HEK293T (cell line): ENCODE measurements at regions not wholly inside any gene's neighbourhood (a gene's known extent, or its start where the extent isn't known, plus 50 kb on each side); places are given as distances from the start of the nearest gene placed in this dataset.
"Not testable (repeated sequence)": the region's sequence is repeated elsewhere in the genome, so short reads cannot be mapped to it uniquely, and the experiment has no call there.

Source experiments
- CTCF ChIA-PET: fragments of 350-600 bp; formaldehyde crosslinking; extraction: SDS; loops from one replicate; lab custom pipeline; 2021; ENCODE audit warnings: antibody characterized with exemption, inconsistent platforms; lab: Yijun Ruan, JAX
- POLR2A ChIA-PET: fragments of 350-600 bp; formaldehyde crosslinking; extraction: SDS; loops from one replicate; lab custom pipeline; 2020; ENCODE audit warnings: antibody characterized with exemption, inconsistent platforms; lab: Yijun Ruan, JAX
- DNase-seq: peaks from one replicate; pipeline ENCODE4 v3.0.0; 2012; ENCODE audit warnings: mixed read lengths; ENCODE audit errors: extremely low spot score
- ARNT ChIP-seq: fragments of 450-650 bp; IDR thresholded peaks from 2 replicates; pipeline ENCODE4 v1.6.1; 2017; ENCODE audit warnings: mild to moderate bottlenecking
- BHLHE40 ChIP-seq: fragments of 450-650 bp; IDR thresholded peaks from 2 replicates; pipeline ENCODE4 v1.6.1; 2016; ENCODE audit warnings: mild to moderate bottlenecking, moderate library complexity, borderline replicate concordance
- CTBP1 ChIP-seq: fragments of 450-650 bp; IDR thresholded peaks from 2 replicates; pipeline ENCODE4 v1.6.1; 2016; ENCODE audit warnings: borderline replicate concordance
- ELF4 ChIP-seq: fragments of 450-650 bp; IDR thresholded peaks from 2 replicates; pipeline ENCODE4 v1.6.1; 2017; ENCODE audit warnings: antibody characterized with exemption
- FOXA1 ChIP-seq: fragments of 450-650 bp; IDR thresholded peaks from 2 replicates; pipeline ENCODE4 v1.6.1; 2016; ENCODE audit warnings: mild to moderate bottlenecking
- FOXK2 ChIP-seq: fragments of 450-650 bp; IDR thresholded peaks from 2 replicates; pipeline ENCODE4 v1.6.1; 2016; ENCODE audit warnings: mild to moderate bottlenecking
- FOXM1 ChIP-seq: fragments of 450-650 bp; IDR thresholded peaks from 2 replicates; pipeline ENCODE4 v1.6.1; 2017; ENCODE audit warnings: mild to moderate bottlenecking, borderline replicate concordance
- HDGF ChIP-seq: fragments of 450-650 bp; IDR thresholded peaks from 2 replicates; pipeline ENCODE4 v1.6.1; 2017; ENCODE audit warnings: antibody characterized with exemption, borderline replicate concordance
- L3MBTL2 ChIP-seq: fragments of 450-650 bp; conservative IDR thresholded peaks from 2 replicates; pipeline ENCODE4 v1.6.1; 2016; ENCODE audit warnings: mild to moderate bottlenecking
- LEF1 ChIP-seq: fragments of 450-650 bp; IDR thresholded peaks from 2 replicates; pipeline ENCODE4 v1.6.1; 2017; ENCODE audit warnings: mild to moderate bottlenecking, borderline replicate concordance
- NFRKB ChIP-seq: fragments of 450-650 bp; IDR thresholded peaks from 2 replicates; pipeline ENCODE4 v1.6.1; 2016; ENCODE audit warnings: mild to moderate bottlenecking, moderate library complexity
- SP1 ChIP-seq: fragments of 450-650 bp; IDR thresholded peaks from 2 replicates; pipeline ENCODE4 v1.6.1; 2017
- SUZ12 ChIP-seq: fragments of 450-650 bp; IDR thresholded peaks from 2 replicates; pipeline ENCODE4 v1.6.1; 2016; ENCODE audit warnings: mild to moderate bottlenecking
- TARDBP ChIP-seq: fragments of 450-650 bp; IDR thresholded peaks from 2 replicates; pipeline ENCODE4 v1.6.1; 2016
- ZNF384 ChIP-seq: fragments of 450-650 bp; IDR thresholded peaks from 2 replicates; pipeline ENCODE4 v1.6.1; 2016
- TF ChIP-seq, protein P1 (sequence below): fragments of 450-650 bp; IDR thresholded peaks from 2 replicates; pipeline ENCODE4 v1.6.1; 2016

DNA sequence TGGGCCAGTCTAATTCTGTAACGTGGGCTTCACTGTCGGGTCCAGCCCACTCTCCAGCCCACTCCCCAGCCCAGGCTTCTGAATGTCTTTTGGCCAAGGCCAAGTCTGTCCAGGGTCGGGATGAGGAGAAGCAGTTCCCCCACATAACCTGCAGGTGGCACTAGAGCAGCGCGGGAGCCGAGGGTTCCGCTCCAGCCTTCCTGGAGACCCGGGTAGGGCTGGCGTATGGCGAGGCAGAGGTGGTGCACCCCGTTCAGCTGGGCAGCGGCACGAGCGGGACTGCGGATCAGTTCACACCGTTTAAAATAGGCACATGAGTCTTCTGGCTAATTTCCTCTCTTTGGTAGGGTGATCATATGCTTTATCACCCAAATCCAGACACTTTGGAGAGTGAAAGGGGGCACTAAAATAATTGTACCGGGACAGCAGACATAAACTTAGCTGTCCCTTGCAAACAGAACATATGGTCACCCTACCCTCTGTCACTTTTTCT lies 185.9 kb downstream of the MSX2 start:
- DNase-seq: peak; percentile 90
- CTCF ChIA-PET: interaction anchor here (0.7 to 1.5 kb wide), 8 partner anchors 10 to 533 kb away, joined by 3 to 13 read pairs (median 4); partner anchors contain the start of gene DRD1
- TF ChIP-seq LEF1: no peak
- POLR2A ChIA-PET: no interaction called here

DNA sequence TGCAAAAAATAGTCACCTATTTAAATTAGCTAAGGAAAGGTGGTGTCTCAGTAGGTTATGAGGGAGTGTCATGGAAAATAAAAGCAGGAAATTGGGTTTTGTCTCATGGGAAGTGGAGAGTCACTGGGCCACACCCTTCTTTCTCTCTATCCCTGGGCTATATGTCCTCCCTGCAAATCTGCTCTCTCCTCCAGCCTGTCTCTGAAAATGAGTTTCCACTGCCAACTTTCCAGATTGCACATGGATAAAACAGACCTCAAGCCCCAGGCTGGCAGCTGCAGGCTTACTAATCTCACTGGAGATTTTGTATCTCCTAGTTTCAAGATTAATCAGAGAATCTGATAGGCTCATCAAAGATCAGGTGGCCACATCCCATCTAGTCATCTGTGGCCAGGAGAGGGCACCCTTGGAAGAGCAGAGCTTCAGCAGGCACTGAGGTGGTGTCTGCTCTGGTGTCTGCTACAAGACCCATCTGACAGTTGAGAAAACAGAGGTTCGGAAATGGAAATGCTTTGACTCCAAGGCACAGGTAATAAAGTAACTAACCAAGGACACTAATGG lies 178.9 kb downstream of the MSX2 start:
- CTCF ChIA-PET: interaction anchor here (0.6 to 0.8 kb wide), 2 partner anchors 9 to 56 kb away, joined by 3 to 4 read pairs; no protein-coding TSS in a partner anchor
- peak; percentile 27 for DNase-seq
- POLR2A ChIA-PET: no interaction called here
- TF ChIP-seq HDGF (no peak), L3MBTL2 (no peak), SP1 (no peak), ZNF384 (no peak), BHLHE40 (no peak), NFRKB (no peak), SUZ12 (no peak), LEF1 (no peak), CTBP1 (no peak), ELF4 (no peak), FOXM1 (no peak), FOXK2 (no peak)

DNA sequence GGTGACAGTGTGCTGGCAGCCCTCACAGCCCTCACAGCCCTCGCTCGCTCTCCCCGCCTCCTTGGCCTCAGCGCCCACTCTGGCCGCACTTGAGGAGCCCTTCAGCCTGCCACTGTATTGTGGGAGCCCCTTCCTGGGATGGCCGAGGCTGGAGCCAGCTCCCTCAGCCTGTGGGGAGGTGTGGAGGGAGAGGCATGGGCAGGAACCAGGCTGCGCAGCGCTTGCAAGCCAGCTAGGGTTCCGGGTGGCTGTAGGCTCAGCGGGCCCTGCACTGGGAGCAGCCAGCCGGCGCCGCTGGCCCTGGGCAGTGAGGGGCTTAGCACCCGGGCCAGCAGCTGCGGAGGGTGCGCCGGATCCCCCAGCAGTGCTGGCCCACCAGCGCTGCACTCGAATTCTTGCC lies 177.0 kb downstream of the MSX2 start:
- TF ChIP-seq LEF1: no peak
- no peak for TF ChIP-seq ARNT
- no peak for TF ChIP-seq FOXM1
- no peak for TF ChIP-seq L3MBTL2
- TF ChIP-seq ZNF384: no peak
- no peak for TF ChIP-seq FOXK2
- TF ChIP-seq FOXA1: no peak
- TF ChIP-seq, protein P1, sequence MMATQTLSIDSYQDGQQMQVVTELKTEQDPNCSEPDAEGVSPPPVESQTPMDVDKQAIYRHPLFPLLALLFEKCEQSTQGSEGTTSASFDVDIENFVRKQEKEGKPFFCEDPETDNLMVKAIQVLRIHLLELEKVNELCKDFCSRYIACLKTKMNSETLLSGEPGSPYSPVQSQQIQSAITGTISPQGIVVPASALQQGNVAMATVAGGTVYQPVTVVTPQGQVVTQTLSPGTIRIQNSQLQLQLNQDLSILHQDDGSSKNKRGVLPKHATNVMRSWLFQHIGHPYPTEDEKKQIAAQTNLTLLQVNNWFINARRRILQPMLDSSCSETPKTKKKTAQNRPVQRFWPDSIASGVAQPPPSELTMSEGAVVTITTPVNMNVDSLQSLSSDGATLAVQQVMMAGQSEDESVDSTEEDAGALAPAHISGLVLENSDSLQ: no peak
- no peak for TF ChIP-seq SP1
- ChIA-PET CTCF (no interaction called here), POLR2A (no interaction called here)
- no peak for DNase-seq

DNA sequence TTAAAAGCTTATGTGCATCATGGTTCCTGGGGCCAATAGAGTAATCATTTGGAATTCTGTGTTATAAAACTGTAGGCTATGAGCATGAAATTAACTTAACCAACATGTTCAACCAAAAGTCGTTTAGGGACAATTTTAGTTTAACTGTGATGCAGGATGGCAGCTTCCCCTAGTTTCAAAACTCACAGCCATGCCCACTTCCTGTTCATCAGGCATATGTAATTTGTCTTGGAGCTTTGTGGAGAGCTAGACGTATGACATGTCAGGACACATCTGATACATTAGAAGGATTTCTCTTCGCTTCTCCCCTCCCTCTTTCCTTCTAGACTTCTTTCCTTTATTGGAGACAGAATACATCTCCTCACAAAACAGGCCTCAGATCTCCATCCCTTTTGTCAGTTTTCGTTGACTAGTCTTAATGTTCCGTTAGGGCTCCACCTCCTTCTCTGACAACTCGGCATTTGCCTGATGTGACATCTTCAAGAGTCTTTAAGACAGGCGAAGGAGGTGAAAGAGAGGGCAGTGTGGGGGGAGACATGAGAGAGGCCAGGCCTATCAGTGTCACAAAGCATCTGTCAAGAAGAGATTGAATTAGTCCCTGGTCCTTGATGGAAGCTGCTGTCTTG lies 176.0 kb downstream of the MSX2 start:
- DNase-seq: no peak
- ChIA-PET POLR2A (no interaction called here), CTCF (interaction anchor here (0.6 kb wide), 1 partner anchor 74 kb away, joined by 4 read pairs; no protein-coding TSS in a partner anchor)
- no peak for TF ChIP-seq SP1
- no peak for TF ChIP-seq NFRKB
- no peak for TF ChIP-seq SUZ12
- no peak for TF ChIP-seq ARNT
- TF ChIP-seq LEF1: no peak
- no peak for TF ChIP-seq BHLHE40

DNA sequence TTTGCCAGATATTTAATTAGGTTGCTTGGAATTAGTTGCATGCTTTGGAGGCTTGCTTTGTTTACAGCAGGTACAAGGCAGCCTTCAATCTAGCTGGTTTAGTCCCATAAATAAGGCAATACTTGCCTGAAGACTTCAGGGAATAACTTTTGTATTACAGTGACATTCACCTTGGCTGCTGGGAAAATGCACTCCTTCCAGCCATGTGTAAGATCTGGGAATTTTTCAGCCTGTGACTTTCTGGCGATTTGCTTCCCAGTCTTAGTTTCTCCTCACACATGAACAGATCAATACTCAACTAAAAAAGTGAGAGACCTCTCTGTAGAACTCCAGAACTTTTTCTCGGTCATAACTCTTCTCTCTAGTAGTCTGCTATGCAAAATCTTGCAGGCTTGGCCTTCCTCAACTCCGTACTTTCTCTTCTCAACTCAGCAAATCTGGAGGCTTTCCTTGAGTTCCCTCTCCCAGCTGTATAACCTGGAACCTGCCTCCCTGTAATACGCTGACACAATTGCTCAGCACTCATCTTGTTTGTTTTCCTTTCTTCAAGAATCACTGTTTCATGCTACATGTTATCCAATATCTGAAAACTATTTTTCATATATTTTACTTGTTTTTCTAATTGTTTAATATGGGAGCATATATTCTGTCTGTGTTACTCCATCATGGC lies 173.0 kb downstream of the MSX2 start:
- TF ChIP-seq TARDBP (no peak), FOXM1 (no peak), LEF1 (no peak), SP1 (no peak), NFRKB (no peak), L3MBTL2 (no peak), HDGF (no peak)
- CTCF ChIA-PET: no interaction called here
- POLR2A ChIA-PET: no interaction called here
- DNase-seq: no peak

DNA sequence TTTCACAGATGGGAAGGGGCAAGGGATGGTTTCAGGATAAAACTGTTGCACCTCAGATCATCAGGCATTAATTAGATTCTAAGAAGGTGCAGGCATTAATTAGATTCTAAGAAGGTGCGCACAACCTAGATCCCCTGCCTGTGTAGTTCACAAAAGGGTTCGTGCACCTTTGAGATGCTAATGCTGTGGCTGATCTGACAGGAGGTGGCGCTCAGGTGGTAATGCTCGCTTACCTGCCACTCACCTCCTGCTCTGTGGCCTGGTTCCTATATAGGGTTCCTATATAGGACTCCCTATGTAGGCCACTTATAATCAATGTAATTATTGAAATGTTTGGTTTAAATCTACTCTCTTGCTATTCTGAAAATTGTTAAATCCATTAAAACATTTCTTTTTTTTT lies 171.0 kb downstream of the MSX2 start:
- TF ChIP-seq LEF1: no peak
- TF ChIP-seq BHLHE40: no peak
- TF ChIP-seq ARNT: no peak
- TF ChIP-seq SP1: no peak

DNA sequence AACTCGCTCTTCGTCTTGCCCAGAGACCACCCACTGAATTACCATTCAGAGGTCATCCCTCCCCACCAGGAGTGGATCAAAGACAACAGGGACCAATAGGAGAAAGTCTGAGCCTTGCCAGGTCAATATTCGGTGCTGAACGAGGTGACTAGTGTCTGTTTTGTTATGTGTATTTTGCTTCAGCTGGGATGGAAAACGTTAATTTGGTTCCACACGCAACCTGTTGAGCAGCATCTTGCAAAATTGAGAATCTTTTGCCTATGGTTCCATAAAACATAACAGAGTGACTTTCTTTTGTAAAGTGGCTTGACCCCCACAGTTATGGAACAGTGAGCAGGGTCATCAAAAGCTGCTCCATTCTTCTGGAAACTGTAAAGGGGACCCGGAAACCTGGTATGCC lies 168.4 kb downstream of the MSX2 start:
- TF ChIP-seq SUZ12 (no peak), TARDBP (no peak), L3MBTL2 (no peak), ELF4 (no peak)
- ChIA-PET CTCF (interaction anchor here (0.7 kb wide), 1 partner anchor 394 kb away, joined by 3 read pairs; no protein-coding TSS in a partner anchor), POLR2A (no interaction called here)
- DNase-seq: no peak

More for the DNA sequence above, 171.0 kb downstream of the MSX2 start:
- CTCF ChIA-PET: no interaction called here
- no peak for DNase-seq
- POLR2A ChIA-PET: no interaction called here

DNA sequence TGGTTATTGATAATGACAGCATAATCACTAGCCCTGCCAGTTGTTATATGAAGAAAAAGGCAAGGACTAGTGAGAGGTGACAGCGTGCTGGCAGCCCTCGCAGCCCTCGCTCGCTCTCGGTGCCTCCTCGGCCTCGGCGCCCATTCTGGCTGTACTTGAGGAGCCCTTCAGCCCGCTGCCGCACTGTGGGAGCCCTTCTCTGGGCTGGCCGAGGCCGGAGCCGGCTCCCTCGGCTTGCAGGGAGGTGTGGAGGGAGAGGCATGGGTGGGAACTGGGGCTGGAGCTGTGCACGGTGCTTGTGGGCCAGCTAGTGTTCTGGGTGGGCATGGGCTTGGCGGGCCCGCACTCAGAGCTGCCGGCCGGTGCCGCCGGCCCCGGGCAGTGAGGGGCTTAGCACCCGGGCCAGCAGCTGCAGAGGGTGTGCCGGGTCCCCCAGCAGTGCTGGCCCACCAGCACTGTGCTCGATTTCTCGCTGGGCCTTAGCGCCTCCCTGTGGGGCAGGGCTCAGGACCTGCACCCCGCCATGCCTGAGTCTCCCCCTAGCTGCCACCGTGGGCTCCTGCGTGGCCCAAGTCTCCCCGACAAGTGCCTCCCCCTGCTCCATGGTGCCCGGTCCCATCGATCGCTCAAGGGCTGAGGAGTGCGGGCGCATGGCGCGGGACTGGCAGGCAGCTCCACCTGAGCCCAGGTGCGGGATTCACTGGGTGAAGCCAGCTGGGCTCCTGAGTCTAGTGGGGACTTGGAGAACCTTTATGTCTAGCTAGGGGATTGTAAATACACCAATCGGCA lies 156.2 kb downstream of the MSX2 start:
- CTCF ChIA-PET, DNase-seq, POLR2A ChIA-PET: not testable (repeated sequence)
